ENCODE measurements at regions not wholly inside any gene's neighbourhood (a gene's known extent, or its start where the extent isn't known, plus 50 kb on each side); places are given as distances from the start of the nearest gene placed in this dataset.

GRCh38 chr2:223450246-223450645 lies 151.9 kb downstream of the SCG2 start:
- Histone ChIP-seq H4K8ac (ENCODE audit: extremely low read depth, insufficient read depth, low read length) (no peak overlapping the region), H2BK12ac (ENCODE audit: low read depth, low read length) (no peak overlapping the region), H4K5ac (ENCODE audit: insufficient read length, low read depth, low read length) (no peak overlapping the region), H2BK5ac (ENCODE audit: low read depth, low read length) (no peak overlapping the region), H3K4me3 (ENCODE audit: extremely low read depth in 1 of 4, insufficient read depth in 2 of 4, low read depth in 3 of 4, low read length in 4 of 4) (no peak overlapping the region), H3K79me1 (ENCODE audit: low read depth, low read length) (no peaks in the 10 kb centered on the region), H3K23ac (ENCODE audit: insufficient read length) (no peak overlapping the region), H3K23me2 (ENCODE audit: low read depth, low read length) (no peaks in the 10 kb centered on the region), H3K27me3 (replicated peaks in 1 of 4; ENCODE audit: control insufficient read depth in 3 of 4, extremely low read depth in 1 of 4, insufficient read depth in 3 of 4, low read length in 3 of 4) (peaks cover 0 to 1% (median 0%) of the 10 kb centered on the region in 4 experiments; a peak in 1 of 7 replicates), H3K9me3 (ENCODE audit: insufficient read depth in 2 of 2, low read depth in 1 of 2, low read length in 1 of 2) (no peaks in the 10 kb centered on the region), H2BK20ac (ENCODE audit: low read length) (no peak overlapping the region), H3K4me1 (replicated peaks in 1 of 4; ENCODE audit: control insufficient read depth in 3 of 4, insufficient read depth in 4 of 4, low read length in 3 of 4) (no peaks in the 10 kb centered on the region), H2BK15ac (ENCODE audit: low read length) (no peak overlapping the region), H3K4me2 (ENCODE audit: insufficient read depth in 1 of 2, low read depth in 2 of 2, low read length in 2 of 2) (no peak overlapping the region), H3K27ac (ENCODE audit: low read depth, low read length) (no peak overlapping the region), H3K9ac (replicated peaks in 1 of 4; ENCODE audit: extremely low read depth in 1 of 4, low read depth in 3 of 4, low read length in 3 of 4) (no peak overlapping the region), H4K20me1 (replicated peaks in 1 of 2; ENCODE audit: control insufficient read depth in 1 of 2, insufficient read depth in 2 of 2, low read length in 2 of 2) (no peaks in the 10 kb centered on the region), H3K56ac (replicated peaks; ENCODE audit: insufficient read length, low read depth, low read length) (no peak overlapping the region), H4K91ac (replicated peaks; ENCODE audit: insufficient read length, low read length) (no peak overlapping the region), H3K79me2 (ENCODE audit: control insufficient read depth in 1 of 2, insufficient read depth in 2 of 2, low read length in 2 of 2) (no peaks in the 10 kb centered on the region), H3K36me3 (ENCODE audit: control insufficient read depth in 2 of 4, insufficient read depth in 4 of 4, low read length in 3 of 4) (no peaks in the 10 kb centered on the region), H2BK120ac (replicated peaks; ENCODE audit: low read depth, low read length) (no peak overlapping the region), H2AFZ (ENCODE audit: low read length) (no peak overlapping the region), H3K14ac (ENCODE audit: insufficient read length) (no peak overlapping the region), H3K4ac (replicated peaks; ENCODE audit: insufficient read length, low read depth, low read length) (no peak overlapping the region), H2AK5ac (ENCODE audit: low read depth, low read length) (no peak overlapping the region), H3K18ac (ENCODE audit: extremely low read depth, low read length) (no peak overlapping the region)
- ChIA-PET POLR2A (ENCODE audit: partially characterized antibody) (no interaction called here), CTCF (ENCODE audit: partially characterized antibody) (interaction anchor here (0.7 kb wide), 1 partner anchor 9 kb away, joined by 3 read pairs; no protein-coding TSS in a partner anchor)
- 87% methylated on average over 3 of the region's 3 CpGs; no CpG with 5 or more reads in 1 of the 2 experiments for WGBS, 2 experiments (ENCODE audit: extremely low coverage in 1 of 2, insufficient coverage in 1 of 2, insufficient read length in 1 of 2, insufficient replicate concordance in 2 of 2, low coverage in 1 of 2, low lambda C conversion rate in 2 of 2, missing lambda C conversion rate in 1 of 2)
- no peak for FAIRE-seq
- DNase-seq (ENCODE audit: low read depth in 1 of 2, low spot score in 2 of 2): no peak
- no peak for TF ChIP-seq KDM5A (IDR thresholded peaks at IDR 0.05; ENCODE audit: low read length)
- no peak for TF ChIP-seq POU5F1 (IDR thresholded peaks at IDR 0.05; ENCODE audit: low read depth, low read length)
- TF ChIP-seq CREB1 (IDR thresholded peaks at IDR 0.05): no peak

Data from H1 (cell line).